ENCODE measurements at regions not wholly inside any gene's neighbourhood (a gene's known extent, or its start where the extent isn't known, plus 50 kb on each side); places are given as distances from the start of the nearest gene placed in this dataset.

DNA sequence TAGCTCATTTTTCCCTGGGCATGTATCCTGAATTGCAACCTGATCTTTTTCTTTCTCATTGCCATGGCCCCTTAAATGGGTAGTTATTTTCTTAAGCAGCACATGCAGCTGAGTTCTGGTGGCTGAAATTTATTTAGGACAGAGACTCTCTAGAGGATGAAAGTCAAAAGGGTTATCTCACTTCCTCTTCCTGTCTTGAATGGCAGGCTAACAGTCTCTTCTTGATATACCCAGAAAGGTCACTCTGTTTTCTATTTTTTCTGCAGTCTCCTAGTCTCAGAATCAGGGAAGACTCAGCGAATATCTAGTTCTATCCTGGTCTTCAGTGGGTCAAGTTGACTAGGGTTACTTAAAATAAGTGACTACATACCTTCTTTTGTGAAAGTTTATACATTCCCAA lies 243.3 kb downstream of the EPHA7 start:
- no peak overlapping the region for H4K91ac ChIP-seq (replicated peaks; ENCODE audit: insufficient read length, low read length)
- FAIRE-seq: no peak
- H2BK5ac ChIP-seq (ENCODE audit: low read depth, low read length): no peak overlapping the region
- no peak overlapping the region for H3K4ac ChIP-seq (replicated peaks; ENCODE audit: insufficient read length, low read depth, low read length)
- H2BK20ac ChIP-seq (ENCODE audit: low read length): no peak overlapping the region
- no peak overlapping the region for H3K23ac ChIP-seq (ENCODE audit: insufficient read length)
- H3K23me2 ChIP-seq (ENCODE audit: low read depth, low read length): peaks cover 2% of the 10 kb centered on the region; the same call in 1 of the 2 replicates
- no peak overlapping the region for H2BK12ac ChIP-seq (ENCODE audit: low read depth, low read length)
- no peak overlapping the region for H3K4me2 ChIP-seq (ENCODE audit: insufficient read depth in 1 of 2, low read depth in 2 of 2, low read length in 2 of 2)
- no peak overlapping the region for H2BK120ac ChIP-seq (replicated peaks; ENCODE audit: low read depth, low read length)
- H2AK5ac ChIP-seq (ENCODE audit: low read depth, low read length): no peak overlapping the region
- no peak for DNase-seq (ENCODE audit: low read depth in 1 of 2, low spot score in 2 of 2)
- no peaks in the 10 kb centered on the region for H4K20me1 ChIP-seq (replicated peaks in 1 of 2; ENCODE audit: control insufficient read depth in 1 of 2, insufficient read depth in 2 of 2, low read length in 2 of 2)
- H4K5ac ChIP-seq (ENCODE audit: insufficient read length, low read depth, low read length): no peak overlapping the region
- WGBS, 2 experiments (ENCODE audit: extremely low coverage in 1 of 2, insufficient coverage in 1 of 2, insufficient read length in 1 of 2, insufficient replicate concordance in 2 of 2, low coverage in 1 of 2, low lambda C conversion rate in 2 of 2, missing lambda C conversion rate in 1 of 2): 94% methylated on average over 1 of the region's 1 CpG; no CpG with 5 or more reads in 1 of the 2 experiments
- no peak overlapping the region for H4K8ac ChIP-seq (ENCODE audit: extremely low read depth, insufficient read depth, low read length)
- H3K9ac ChIP-seq (replicated peaks in 1 of 4; ENCODE audit: extremely low read depth in 1 of 4, low read depth in 3 of 4, low read length in 3 of 4): no peak overlapping the region
- no peaks in the 10 kb centered on the region for H3K9me3 ChIP-seq (ENCODE audit: insufficient read depth in 2 of 2, low read depth in 1 of 2, low read length in 1 of 2)
- no peaks in the 10 kb centered on the region for H3K79me1 ChIP-seq (ENCODE audit: low read depth, low read length)
- no peaks in the 10 kb centered on the region for H3K79me2 ChIP-seq (ENCODE audit: control insufficient read depth in 1 of 2, insufficient read depth in 2 of 2, low read length in 2 of 2)
- ChIA-PET POLR2A (ENCODE audit: partially characterized antibody) (no interaction called here), CTCF (ENCODE audit: partially characterized antibody) (interaction anchor here (0.7 kb wide), 1 partner anchor 1059 kb away, joined by 3 read pairs; no protein-coding TSS in a partner anchor)
- no peak overlapping the region for H2BK15ac ChIP-seq (ENCODE audit: low read length)
- peaks cover 0 to 2% (median 0%) of the 10 kb centered on the region in 4 experiments; a peak in 1 of 7 replicates for H3K4me1 ChIP-seq (replicated peaks in 1 of 4; ENCODE audit: control insufficient read depth in 3 of 4, insufficient read depth in 4 of 4, low read length in 3 of 4)
- no peaks in the 10 kb centered on the region for H3K27me3 ChIP-seq (replicated peaks in 1 of 4; ENCODE audit: control insufficient read depth in 3 of 4, extremely low read depth in 1 of 4, insufficient read depth in 3 of 4, low read length in 3 of 4)
- no peak overlapping the region for H3K18ac ChIP-seq (ENCODE audit: extremely low read depth, low read length)
- H3K36me3 ChIP-seq (ENCODE audit: control insufficient read depth in 2 of 4, insufficient read depth in 4 of 4, low read length in 3 of 4): no peaks in the 10 kb centered on the region
- H2AFZ ChIP-seq (ENCODE audit: low read length): no peak overlapping the region
- no peak overlapping the region for H3K14ac ChIP-seq (ENCODE audit: insufficient read length)
- no peak overlapping the region for H3K56ac ChIP-seq (replicated peaks; ENCODE audit: insufficient read length, low read depth, low read length)
- no peak overlapping the region for H3K27ac ChIP-seq (ENCODE audit: low read depth, low read length)
- no peak overlapping the region for H3K4me3 ChIP-seq (ENCODE audit: extremely low read depth in 1 of 4, insufficient read depth in 2 of 4, low read depth in 3 of 4, low read length in 4 of 4)
- TF ChIP-seq KDM5A (IDR thresholded peaks at IDR 0.05; ENCODE audit: low read length) (no peak), GTF2F1 (IDR thresholded peaks at IDR 0.05; ENCODE audit: borderline replicate concordance, low read depth, low read length) (no peak), POU5F1 (IDR thresholded peaks at IDR 0.05; ENCODE audit: low read depth, low read length) (no peak), SP4 (IDR thresholded peaks at IDR 0.05; ENCODE audit: low read length) (no peak), POLR2AphosphoS5 (IDR thresholded peaks at IDR 0.05; ENCODE audit: low read depth, low read length) (no peak), SUZ12 (IDR thresholded peaks at IDR 0.05; ENCODE audit: low read length) (no peak), POLR2A (IDR thresholded peaks at IDR 0.05; ENCODE audit: control extremely low read depth in 1 of 2, low read depth in 2 of 2, low read length in 2 of 2) (no peak), RXRA (IDR thresholded peaks at IDR 0.05; ENCODE audit: insufficient read depth, low read depth, low read length) (no peak), SIRT6 (IDR thresholded peaks at IDR 0.05; ENCODE audit: low read length) (no peak), ZNF274 (IDR thresholded peaks at IDR 0.05; ENCODE audit: borderline replicate concordance, extremely low read depth, low read length) (no peak), GABPA (IDR thresholded peaks at IDR 0.05; ENCODE audit: borderline replicate concordance, insufficient read depth, low read length) (no peak), SAP30 (IDR thresholded peaks at IDR 0.05; ENCODE audit: insufficient read depth, insufficient replicate concordance, low read length) (no peak), TAF7 (optimal IDR thresholded peaks at IDR 0.05; ENCODE audit: borderline replicate concordance, low read depth, low read length) (no peak), BCL11A (IDR thresholded peaks at IDR 0.05; ENCODE audit: low read depth in 2 of 2, low read length in 2 of 2) (no peak)
- TF ChIP-seq, protein P1, sequence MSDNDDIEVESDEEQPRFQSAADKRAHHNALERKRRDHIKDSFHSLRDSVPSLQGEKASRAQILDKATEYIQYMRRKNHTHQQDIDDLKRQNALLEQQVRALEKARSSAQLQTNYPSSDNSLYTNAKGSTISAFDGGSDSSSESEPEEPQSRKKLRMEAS (IDR thresholded peaks at IDR 0.05): no peak

Data from H1 (cell line).